GM03348 (cell line): ENCODE measurements at regions not wholly inside any gene's neighbourhood (a gene's known extent, or its start where the extent isn't known, plus 50 kb on each side); places are given as distances from the start of the nearest gene placed in this dataset.
"Not testable (repeated sequence)": the region's sequence is repeated elsewhere in the genome, so short reads cannot be mapped to it uniquely, and the experiment has no call there.

Source experiments
- DNase-seq: peaks from one replicate; pipeline ENCODE4 v3.0.0; 2012; ENCODE audit warnings: low spot score

DNA sequence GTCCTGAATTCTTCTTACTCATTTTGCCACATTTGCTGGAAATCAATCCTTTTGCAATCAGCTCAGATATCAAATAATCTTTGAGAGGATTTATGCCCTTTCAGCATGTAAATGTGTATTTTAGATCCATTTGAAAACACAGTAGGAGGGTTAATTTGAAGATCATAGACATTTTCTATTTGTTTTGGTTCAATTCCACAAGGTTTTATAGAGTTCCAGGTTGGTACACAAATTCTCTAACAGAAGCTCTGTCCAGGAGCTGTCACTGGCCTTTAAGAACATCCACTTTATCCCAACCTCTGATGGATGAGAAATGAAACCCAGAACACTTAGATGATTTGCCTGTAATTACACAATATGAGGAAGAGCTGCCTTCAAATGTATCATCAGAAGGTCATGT is 157.3 kb upstream of the CHAC2 start:
- no peak for DNase-seq

DNA sequence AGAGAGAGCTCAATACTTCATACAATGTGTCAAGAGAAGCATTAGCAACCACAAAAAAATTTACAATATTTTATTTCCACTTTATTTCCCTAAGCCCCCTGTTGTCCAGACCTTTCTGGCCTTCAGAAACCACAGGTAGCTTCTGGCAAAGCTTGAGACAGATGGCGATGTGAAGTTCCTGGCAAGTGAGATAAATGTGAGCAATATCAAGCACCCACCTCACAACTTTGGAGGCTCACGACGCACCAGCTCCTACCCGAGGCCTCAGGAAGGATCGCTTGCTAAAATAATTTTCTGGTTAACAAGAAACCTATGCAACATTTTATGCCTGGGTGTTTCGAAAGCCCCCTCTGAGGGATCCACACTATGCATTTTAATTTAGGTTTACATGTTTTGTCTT is 158.1 kb upstream of the CHAC2 start:
- DNase-seq = no peak

DNA sequence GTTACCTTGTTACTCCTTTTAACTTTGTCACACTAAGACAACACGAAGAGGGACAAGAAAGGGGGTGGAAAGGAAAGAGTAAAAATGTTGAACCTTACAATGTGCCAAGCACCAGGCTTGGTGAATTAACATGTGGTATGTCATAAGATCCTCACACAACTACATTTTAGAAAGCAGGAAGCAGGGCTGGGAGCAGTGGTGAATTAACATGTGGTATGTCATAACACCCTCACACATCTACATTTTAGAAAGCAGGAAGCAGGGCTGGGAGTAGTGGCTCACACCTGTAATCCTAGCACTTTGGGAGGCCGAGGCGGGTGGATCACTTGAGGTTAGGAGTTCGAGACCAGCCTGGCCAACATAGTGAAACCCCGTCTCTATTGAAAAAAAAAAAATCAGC is 159.3 kb upstream of the CHAC2 start:
- no peak for DNase-seq

DNA sequence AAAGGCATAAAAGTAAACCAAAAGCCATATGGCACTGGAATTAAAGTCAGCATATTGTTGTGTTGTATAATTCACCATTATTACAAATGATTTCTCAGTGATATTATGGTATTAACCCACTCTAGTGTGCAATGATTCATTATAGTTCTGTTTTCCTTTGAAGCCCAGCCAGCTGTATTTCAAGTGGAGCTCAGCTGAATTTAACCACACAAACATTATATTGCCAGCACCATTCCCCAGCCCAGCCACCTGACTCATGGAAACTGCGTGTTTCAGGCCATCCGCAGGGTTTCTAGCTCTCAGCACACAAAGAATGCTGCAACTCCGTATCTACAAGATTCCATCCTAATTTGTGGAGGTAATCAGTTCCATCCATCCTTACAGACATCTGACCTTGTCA is 166.8 kb upstream of the CHAC2 start:
- peak; percentile 21 for DNase-seq

DNA sequence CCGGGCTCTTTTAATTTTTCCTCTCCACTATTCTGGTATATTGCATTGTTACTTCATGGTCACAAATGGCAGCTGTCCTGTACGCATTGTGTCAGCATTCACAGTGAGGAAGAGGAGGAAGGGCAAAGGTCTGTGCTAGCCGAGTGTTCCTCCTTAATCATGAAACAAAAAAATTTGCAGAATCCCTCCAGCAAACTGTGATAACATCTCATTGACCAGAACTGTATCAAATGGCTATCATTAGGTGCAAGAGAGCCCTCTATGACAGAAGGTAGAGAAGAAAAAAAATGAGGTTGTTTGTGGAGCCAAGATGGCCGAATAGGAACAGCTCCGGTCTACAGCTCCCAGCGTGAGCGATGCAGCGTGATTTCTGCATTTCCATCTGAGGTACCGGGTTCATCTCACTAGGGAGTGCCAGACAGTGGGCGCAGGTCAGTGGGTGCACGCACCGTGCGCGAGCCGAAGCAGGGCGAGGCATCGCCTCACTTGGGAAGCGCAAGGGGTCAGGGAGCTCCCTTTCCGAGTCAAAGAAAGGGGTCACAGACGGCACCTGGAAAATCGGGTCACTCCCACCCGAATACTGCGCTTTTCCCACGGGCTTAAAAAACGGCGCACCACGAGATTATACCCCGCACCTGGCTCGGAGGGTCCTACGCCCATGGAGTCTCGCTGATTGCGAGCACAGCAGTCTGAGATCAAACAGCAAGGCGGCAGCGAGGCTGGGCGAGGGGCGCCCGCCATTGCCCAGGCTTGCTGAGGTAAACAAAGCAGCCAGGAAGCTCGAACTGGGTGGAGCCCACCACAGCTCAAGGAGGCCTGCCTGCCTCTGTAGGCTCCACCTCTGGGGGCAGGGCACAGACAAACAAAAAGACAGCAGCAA is 180.6 kb upstream of the CHAC2 start:
- not testable (repeated sequence) for DNase-seq

DNA sequence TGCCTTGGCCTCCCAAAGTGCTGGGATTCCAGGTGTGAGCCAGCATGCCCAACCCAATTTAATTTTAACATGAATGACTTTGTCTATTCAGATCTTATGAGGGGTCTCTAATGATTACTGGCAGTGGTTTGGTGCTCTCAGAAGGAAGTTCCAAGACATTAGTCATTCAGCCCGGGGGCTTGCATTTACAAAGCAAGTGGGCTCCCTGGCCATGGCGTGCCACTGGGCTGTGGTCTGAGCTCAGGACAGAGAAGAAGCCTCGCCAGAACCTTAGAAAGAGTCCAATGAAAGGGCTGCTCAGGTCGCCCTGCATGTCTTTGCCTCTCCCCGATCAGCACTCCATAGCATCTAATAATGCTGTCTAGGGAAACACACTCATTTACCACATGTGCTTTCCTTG is 182.6 kb upstream of the CHAC2 start:
- DNase-seq = peak; percentile 8

DNA sequence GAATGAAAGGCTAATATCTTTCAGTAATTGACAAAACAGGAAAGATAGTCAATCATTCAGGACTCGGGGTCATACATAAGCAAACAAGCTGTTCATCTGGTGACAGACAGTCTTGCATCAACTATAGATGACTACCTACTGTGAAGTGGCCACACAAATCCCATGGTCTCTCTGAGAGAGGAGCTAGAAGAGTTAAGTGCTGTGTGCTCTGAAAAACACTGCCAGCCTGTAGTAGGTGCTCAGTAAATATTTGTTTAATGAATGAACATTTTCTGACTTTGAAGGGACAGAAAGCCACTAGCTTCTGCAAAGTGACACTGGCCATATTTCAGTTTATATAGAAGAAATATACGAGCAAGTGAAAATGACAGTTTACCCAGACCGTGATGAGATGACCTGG is 184.0 kb upstream of the CHAC2 start:
- no peak for DNase-seq

DNA sequence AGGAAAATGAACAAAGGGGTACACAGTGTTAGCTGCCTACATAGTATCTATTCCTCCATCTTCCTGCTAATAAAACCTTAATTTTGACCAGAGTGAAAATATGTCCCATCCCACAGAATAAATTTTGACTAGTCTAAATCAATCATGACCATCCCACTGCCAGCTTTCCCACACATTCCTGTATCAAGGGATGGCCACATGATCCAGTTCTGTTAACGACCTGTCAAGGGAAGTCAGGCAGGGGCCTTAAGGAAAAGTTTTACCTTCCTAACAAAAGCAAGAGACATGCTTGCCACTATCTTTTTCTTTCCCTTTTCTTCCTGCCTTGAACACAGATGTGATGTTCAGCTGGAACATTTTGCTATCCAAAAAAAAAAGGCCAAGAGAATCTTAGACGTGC is 185.0 kb upstream of the CHAC2 start:
- DNase-seq = no peak

DNA sequence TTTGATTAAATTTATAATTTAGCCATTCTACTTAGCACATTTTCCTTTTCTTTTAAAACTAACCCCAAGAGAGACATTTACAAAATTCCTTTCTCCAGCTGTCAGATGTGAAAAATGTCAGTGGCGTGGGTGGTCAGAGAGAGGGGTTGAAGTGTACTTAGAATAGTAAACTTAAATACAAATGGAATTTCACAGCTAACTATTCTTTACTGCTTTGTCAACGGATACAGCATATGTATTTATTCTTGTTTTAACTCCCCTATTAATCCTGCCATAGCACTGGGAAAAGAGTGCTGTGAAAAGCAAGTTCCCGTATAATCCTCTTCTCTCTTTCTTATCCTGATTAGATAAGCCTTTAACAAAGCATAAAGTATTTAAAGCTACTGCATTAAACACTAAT is 191.4 kb upstream of the CHAC2 start:
- peak; percentile 35 for DNase-seq

DNA sequence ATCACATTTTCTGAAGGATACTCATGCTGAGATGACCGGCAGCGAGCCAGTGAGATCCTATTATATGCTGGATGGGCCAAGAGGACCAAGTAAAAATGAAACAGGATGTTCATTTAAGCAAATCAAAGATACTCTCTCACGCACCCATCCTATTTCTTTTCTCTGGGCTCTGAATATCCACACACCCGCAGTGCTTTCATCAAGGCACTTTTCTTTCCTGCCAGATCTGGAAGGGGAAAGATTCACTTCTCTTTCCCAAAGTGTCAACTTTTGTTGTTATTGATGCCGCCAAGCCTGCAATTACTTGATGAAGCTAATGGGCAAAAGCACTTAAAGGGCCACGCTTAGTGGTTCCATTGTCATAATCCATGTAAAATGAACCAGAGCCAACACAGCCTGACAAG is 191.9 kb upstream of the CHAC2 start:
- peak; percentile 37 for DNase-seq

DNA sequence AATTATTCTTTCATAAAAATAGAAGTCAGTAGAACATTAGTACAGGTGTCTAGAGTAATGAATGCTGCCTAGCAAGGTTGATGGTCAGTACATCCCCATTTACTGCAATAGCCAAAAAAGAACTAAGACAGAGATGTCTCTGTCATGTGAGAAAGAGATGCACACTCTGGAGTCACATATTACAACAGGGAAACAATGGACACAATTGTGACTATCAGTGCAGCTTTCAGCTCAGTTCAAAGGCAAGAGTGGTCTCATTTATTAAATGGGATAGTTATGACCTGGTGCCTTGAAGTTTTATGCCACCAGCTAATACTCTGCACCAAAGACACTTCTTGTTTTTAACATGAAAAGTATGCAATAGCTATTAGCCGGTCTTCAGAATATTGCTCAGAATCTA is 194.9 kb upstream of the CHAC2 start:
- DNase-seq = no peak

DNA sequence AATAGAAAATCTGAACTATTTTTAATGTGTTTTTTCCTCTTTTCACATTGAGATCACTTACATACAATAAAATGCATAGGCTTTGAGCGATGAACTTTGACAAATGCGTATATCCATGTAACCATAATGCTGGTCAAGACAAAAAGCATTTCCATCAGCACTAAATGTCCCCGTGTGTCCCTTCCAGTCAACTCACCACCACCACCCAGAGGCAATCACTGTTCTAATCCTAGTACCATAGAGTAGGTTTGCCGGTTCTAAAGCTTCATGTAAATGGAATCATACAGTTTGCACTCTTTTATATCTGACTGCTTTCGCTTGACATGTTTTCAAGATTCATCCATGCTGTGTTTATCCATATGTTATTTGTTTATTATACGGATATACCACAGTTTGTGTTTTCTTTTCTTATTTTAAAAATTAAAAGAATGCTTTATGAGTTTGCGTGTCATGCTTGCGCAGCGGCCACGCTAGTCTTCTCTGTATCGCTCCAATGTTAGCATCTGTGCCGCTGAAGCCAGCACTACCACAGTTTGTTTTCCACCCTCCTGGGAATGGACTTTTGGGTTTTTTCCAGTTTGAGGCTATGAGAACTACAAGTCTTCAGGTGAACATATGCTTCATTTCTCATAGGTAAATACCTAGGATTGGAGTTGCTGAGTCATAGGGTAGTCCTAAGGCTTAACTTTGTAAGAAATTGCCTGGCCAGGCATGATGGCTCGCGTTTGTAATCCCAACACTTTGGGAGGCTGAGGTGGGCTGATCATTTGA is 197.5 kb upstream of the CHAC2 start:
- DNase-seq = no peak

DNA sequence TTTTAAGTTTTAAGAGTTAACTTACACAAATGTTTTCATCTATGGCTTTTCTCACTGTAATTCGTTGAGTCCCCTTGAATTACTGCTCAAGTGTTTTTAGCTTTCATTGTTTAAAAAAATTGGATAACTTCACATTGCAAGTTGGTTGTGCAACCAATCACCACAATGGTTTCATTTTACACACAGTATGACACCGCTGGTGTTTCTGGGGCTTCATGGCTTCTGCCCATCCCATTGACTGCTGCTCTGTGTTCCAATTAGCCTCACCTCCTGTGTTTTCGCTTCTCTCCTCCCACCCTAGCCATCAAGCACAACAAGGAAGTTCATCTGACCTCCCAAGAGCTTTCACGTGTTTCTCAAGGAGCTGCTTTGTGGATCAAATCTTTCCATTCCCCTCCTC is 199.1 kb upstream of the CHAC2 start:
- DNase-seq = peak; percentile 28

DNA sequence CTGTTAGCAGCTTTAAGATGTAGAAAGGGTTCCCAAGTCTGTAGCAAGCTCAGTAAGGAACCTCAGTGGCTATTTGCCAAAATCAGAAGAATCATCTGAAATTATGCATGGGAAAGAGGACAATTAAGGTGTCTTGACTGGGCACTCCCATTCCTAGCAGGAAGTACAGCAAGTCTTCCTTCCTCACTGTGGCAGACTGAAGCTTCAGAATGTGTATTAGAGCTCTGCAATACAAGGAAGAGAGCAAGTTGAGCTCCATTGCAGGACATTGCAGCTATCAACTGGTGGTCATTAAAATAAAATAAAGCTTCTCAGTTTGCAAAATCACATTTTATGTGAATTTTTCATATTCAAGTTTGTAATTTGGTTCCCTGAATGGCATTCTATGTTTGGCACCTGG is 200.5 kb upstream of the CHAC2 start:
- DNase-seq = no peak

DNA sequence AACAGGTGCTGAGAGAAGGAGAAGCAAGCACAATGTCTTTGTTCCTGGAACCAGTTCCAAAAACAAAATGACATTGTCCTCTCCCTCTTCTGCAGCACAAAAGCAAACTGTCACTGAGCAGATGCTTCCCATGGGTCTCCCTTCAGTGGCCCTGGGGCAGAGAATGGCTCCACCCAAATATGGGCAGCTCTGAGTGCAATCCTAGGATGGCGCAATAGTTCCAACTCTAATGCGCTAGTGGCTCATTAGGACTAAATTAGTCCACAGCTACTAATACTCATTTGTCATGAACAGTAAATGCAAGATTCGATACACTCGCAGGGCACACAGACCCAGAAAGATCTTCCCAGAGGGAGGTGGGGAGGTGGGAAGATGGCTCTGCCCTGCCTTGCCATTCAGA is 205.2 kb upstream of the CHAC2 start:
- no peak for DNase-seq

DNA sequence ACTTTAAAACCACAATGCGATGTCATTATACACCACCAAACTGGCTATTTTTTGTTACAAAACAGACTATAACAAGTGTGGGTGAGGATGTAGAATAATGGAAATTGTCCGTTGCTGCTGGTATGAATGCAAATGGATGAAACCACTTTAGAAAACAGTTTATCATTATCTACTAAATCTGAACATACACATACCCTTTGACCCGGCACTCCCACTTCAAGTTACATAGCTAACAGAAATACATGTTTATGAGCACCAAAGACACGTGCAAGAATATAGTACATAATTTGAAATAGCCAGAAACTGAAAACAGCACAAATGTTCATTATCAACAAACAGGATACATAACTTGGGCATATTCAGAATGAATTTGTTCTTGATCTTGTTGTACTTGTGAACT is 206.4 kb upstream of the CHAC2 start:
- DNase-seq = no peak

DNA sequence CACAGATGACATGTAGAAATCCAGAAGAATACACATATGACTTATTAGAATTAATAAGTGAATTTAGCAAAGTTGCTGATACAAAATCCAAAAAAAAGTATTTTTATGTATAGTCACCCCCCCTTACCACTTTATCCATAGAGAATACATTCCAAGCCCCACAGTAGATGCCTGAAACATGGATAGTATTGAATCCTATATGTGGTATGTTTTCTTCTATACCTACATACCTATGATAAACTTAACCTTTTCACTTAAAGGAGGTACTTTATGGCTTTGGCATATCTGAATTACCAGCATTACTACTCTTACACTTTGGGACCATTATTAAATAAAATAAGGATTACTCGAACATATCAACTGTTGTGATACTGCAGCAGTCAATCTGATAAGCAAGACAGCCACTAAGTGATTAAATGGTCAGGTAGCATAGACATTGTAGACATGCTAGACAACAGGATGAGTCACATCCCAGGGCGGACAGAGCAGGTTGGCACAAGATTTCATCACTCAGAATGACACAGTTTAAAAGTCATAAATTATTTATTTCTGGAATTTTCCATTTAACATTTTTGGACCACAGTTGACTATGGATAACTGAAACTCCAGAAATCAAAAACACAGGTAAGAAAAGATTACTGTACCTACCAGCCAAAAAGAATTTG is 208.2 kb upstream of the CHAC2 start:
- DNase-seq = no peak

DNA sequence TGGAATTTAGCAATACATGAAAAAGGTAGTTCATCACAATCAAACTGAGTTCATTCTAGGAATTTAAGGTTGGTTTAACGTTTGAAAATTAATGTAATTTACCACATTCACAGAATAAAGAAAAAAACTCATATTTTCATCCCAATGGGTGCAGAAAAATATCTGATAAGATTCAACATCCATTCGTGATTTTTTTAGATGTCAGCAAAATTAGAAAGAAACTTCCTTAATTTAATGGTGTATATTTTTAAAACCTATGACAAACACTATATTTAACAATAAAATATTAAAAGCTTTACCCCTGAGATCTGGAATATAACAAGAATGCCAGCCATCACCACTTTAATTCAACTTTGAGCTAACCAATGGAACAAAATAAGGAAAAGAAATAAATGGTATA is 208.7 kb upstream of the CHAC2 start:
- no peak for DNase-seq

DNA sequence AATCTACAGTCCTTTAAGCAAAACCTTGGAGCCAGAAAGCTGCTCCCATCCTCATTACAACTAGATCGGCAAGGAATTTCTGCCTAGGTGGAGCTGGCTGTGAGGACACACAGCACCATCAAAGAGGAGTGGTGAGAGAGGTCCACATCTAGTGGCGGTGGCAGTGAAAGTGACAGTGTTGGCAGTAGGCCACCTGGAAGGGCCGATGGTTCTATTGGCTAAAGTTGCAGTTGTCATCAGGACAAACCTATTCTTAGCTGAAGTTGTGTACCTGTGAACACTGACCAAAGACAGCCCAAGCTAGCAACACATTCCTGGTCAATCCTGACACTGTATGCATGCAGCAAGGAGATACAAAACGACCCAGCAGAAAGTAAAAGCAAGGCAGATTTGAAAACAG is 218.1 kb upstream of the CHAC2 start:
- no peak for DNase-seq

DNA sequence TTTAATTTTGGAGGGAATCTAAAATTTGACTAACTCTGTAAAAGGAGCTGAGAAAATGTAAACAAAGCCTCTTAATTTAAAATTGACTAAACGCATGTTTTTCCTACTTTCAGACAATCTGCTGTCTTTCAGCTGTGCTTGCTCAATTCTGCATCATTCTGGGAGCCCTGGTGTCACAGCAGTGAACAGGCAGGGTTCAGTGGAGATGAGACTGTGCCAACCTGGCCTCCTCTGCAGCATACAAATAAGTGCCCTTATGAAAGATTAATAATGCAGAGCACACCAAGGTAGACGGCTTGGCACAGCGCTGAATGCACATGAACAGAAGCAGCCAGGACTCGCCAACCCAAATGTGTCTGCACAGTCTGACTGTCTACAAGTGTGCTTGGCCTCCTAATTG is 222.0 kb upstream of the CHAC2 start:
- no peak for DNase-seq

DNA sequence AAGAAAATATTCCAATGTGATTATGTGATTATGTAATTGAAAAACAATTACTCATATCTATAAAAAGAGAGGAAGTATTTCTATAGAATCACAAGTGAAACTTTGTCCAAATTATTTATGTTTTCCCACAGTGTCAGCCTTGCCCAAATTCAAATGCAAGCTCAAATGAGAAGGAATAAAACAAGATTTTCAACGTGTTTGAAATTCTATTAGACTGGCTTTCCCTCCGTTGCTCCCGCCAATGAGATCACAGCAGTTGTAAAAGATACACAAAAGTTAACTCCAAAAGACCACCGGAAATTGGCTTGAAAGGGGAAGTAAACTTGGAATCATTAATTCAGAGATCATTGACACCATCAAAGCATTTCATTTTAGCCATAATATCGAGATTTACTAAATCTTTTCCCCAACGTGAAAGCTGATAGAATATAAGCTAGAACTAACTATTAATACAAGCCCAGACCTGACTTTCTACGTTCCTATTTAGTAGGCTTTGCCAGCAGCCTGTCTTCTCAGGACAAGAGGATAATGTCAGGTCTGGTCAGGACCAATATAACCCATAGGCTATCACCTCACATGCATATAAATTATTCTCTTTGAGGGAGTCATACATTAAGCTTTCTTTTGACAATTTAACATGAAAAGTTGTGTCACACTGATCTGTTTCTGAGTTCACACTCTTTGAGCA is 222.6 kb upstream of the CHAC2 start:
- DNase-seq = no peak

DNA sequence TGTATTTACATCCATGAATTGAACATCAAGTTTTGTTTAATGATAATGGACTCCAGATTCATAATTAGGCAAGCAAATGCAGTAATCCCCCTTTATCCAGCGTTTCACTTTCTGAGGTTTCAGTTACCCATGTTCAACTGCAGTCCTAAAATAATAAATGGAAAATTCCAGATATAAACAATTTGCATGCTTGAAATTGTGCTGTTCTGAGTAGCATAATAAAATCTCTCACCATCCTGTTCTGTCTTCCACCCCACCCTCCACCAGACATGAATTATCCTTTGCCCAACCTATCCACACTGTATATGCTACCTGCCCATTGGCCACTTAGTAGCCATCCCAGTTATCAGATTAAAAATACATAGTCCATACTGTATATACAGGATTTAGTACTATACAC is 224.5 kb upstream of the CHAC2 start:
- DNase-seq = no peak
